HG02642 (cell line): ENCODE measurements at regions not wholly inside any gene's neighbourhood (a gene's known extent, or its start where the extent isn't known, plus 50 kb on each side); places are given as distances from the start of the nearest gene placed in this dataset.
"Not testable (repeated sequence)": the region's sequence is repeated elsewhere in the genome, so short reads cannot be mapped to it uniquely, and the experiment has no call there.

ENCODE experiments used
- ATAC-seq: cut with Tn5 transposase; IDR thresholded peaks from one replicate; pipeline ENCODE4 v1.9.1; 2021; ENCODE audit warnings: mild to moderate bottlenecking; ENCODE audit not compliant: unreplicated experiment, poor library complexity

DNA sequence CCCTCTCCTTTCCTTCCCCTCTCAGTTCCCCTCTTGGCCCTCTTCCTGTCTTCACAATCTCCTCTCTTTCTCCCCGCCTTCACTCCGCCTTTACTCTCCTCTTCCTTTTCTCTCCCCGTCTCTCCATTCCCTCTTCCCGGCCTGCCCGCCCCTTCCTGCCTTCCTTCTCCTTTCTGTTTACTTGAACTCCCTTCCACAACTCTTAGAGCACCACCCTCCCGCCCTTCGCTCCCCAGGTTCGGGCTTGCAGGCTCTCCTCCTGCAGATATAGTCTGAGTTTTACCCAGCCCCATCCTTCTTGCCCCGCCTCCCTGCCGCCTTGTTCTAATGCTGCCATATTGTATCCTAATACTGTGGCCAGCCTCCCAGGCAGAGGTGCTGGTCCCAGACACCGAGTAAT lies 201.5 kb upstream of the N4BP1 start:
- ATAC-seq, result no peak

DNA sequence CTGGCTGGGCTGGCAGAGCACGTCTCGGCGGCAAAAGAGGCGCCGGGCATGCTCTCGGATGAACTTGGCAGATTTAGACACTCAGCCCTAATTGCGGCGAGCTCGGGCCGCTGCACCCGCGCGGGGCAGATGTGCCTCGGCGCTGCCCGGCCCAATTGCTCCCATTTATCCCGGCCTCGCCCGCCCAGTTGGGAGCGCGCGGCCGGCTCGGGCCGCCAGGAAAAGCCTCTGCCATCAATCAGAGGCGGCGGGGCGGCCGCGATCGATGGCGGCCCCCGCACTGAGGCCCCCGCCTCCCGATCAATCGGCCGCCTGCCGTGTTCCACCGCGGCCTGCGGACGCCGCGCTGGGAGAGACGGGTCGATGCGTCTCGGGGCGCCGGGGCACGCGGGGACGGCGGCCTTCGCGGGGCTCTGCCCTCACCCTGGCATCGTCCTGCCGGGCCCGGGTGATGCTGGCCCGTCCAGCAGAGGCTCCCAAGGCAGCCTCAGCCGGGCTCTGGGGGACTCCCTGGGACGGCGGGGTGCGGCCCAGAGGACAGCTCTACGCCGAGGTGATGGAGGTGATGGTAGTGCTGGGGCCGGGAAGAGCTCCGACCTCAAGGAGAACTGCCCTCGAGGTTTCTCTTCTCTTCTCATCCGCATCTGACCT lies 200.9 kb upstream of the N4BP1 start:
- ATAC-seq, result no peak

- no peak for ATAC-seq
Observed at GRCh38 chr16:48810436-48810802, 200.4 kb upstream of the N4BP1 start.

GRCh38 chr16:48790151-48790550 lies 180.2 kb upstream of the N4BP1 start:
- no peak for ATAC-seq

GRCh38 chr16:48788475-48788874 lies 178.5 kb upstream of the N4BP1 start:
- no peak for ATAC-seq

GRCh38 chr16:48745541-48745940 lies 135.6 kb upstream of the N4BP1 start:
- no peak for ATAC-seq

- no peak for ATAC-seq
Observed at GRCh38 chr16:48740964-48741363, 131.0 kb upstream of the N4BP1 start.

DNA sequence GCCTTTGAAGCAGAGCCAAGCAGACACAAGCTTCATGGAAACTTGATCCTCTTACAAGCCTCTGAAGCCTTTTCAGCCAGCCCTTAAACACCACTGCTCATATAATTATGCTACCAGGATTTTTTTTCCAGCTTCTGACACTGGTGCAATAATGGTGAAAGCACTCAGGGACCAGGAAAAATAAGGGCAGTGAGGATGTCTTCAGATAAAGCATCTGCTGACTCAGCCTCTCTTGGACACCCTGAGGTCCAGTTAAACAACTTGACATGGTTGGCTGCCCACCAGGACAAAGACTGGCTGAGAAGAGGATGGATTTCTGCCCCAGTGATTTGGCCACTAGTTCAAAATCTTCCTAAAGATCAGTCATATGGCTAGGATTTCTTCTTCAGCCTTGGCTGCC lies 124.2 kb upstream of the N4BP1 start:
- ATAC-seq, result no peak

- no peak for ATAC-seq
Observed at GRCh38 chr16:48704710-48705109, 94.7 kb upstream of the N4BP1 start.

- ATAC-seq, result peak; percentile 75
Observed at GRCh38 chr16:48687421-48688038, 77.5 kb upstream of the N4BP1 start.

GRCh38 chr16:48684148-48684547 lies 74.2 kb upstream of the N4BP1 start:
- no peak for ATAC-seq

DNA sequence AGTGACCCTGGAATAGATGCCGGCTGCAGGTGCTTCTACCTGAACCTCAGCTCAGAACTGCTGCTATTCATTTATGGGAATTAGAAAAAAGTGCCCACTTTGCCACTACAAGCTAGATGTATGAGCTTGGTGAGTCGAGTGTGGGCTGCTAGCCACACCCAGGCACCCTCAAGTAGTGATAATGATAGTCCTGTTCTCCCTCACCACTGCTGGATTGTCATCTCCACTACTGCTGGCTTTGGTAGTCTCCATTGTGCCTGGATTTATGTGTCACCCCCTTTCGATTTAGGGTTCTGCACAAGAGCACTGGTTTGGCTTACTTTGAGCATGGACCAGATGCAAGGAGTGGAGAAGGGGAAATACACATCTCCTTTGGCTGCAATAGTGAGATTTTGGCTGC lies 73.0 kb upstream of the N4BP1 start:
- ATAC-seq, result no peak

- no peak for ATAC-seq
Observed at GRCh38 chr16:48681520-48681919, 71.5 kb upstream of the N4BP1 start.

GRCh38 chr16:48680881-48681280 lies 70.9 kb upstream of the N4BP1 start:
- no peak for ATAC-seq

- ATAC-seq, result no peak
Observed at GRCh38 chr16:48676836-48677235, 66.9 kb upstream of the N4BP1 start.

DNA sequence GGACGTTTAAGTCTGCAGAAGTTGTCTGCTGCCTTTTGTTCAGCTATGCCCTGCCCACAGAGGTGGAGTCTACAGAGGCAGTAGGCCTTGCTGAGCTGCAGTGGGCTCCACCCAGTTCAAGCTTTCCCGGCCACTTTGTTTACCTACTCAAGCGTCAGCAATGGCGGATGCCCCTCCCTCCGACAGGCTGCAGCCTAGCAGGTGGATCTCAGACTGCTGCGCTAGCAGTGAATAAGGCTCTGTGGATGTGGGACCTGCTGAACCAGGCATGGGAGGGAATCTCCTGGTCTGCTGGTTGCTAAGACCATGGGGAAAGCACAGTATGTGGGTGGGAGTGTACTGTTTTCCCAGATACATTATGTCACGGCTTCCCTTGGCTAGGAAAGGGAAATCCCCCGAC lies 58.2 kb upstream of the N4BP1 start:
- not testable (repeated sequence) for ATAC-seq

GRCh38 chr16:48659940-48660339 lies 50.0 kb upstream of the N4BP1 start:
- ATAC-seq, result no peak
